ENCODE measurements at regions not wholly inside any gene's neighbourhood (a gene's known extent, or its start where the extent isn't known, plus 50 kb on each side); places are given as distances from the start of the nearest gene placed in this dataset.

DNA sequence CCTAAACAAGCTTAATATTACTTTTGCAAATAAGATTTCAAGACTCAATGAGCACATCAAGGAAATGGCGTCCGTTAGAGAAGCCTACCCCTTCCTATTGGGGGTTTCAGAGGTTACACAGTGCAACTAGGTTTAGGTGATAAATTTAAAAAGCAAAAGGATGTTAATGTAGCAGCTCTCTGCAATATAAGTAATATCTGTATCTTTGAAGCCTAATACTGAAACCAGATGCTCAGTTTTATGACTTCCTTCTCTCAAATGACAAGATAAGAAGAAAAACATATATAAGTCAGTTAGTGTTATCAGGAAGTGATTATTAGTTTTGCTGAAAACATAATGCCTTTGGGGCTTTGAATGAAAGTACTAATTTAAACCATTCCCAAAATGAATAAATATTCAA, 54.3 kb upstream of the MED13 start:
- CTCF ChIA-PET, result no interaction called here
- Histone ChIP-seq H3K4me1 (ENCODE audit: control insufficient read depth in 1 of 2, extremely low read depth in 1 of 2, insufficient read depth in 2 of 2, low read length in 2 of 2) (no peaks in the 10 kb centered on the region), H3K9me3 (no peaks in the 10 kb centered on the region), H3K4me3 (ENCODE audit: control insufficient read depth in 1 of 2, extremely low read depth in 1 of 2, low read length in 1 of 2) (no peak overlapping the region), H3K27ac (ENCODE audit: low read length) (no peak overlapping the region), H3K27me3 (replicated peaks in 1 of 2; ENCODE audit: control insufficient read depth in 2 of 2, extremely low read depth in 1 of 2, insufficient read depth in 2 of 2, low read length in 1 of 2) (no peaks in the 10 kb centered on the region), H3K36me3 (ENCODE audit: control insufficient read depth in 2 of 2, extremely low read depth in 1 of 2, insufficient read depth in 1 of 2, low read length in 1 of 2) (no peaks in the 10 kb centered on the region)
- H3K4me3 Mint-ChIP-seq, result no peak overlapping the region
- no peaks in the 10 kb centered on the region for H3K36me3 Mint-ChIP-seq
- no peaks in the 10 kb centered on the region for H3K9me3 Mint-ChIP-seq
- POLR2A ChIA-PET, result interaction anchor here in 1 of 2 donors (0.5 kb wide), 1 partner anchor 488 kb away, joined by 6 read pairs; no protein-coding TSS in a partner anchor
- H3K27me3 Mint-ChIP-seq, result peaks cover 0 to 6% of the 10 kb centered on the region in 2 donors
- ATAC-seq (replicated peaks in 1 of 4), result no peak
- no CpG with 5 or more reads among the region's 2 CpGs for WGBS (ENCODE audit: insufficient coverage)
- DNase-seq, result no peak
- no peak overlapping the region for H3K27ac Mint-ChIP-seq
- peaks cover 13 to 18% (median 16%) of the 10 kb centered on the region in 3 donors for H3K4me1 Mint-ChIP-seq
